Keratinocyte (primary cell): ENCODE measurements at regions not wholly inside any gene's neighbourhood (a gene's known extent, or its start where the extent isn't known, plus 50 kb on each side); places are given as distances from the start of the nearest gene placed in this dataset.

Experiments used
- EZH2 ChIP-seq: IDR thresholded peaks from one replicate; pipeline ENCODE4 v1.6.1; 2012; ENCODE audit warnings: inconsistent platforms, mild to moderate bottlenecking, low read length, moderate library complexity
- TF ChIP-seq, protein P1 (sequence below), 3 experiments: IDR thresholded peaks in 1 of 3; conservative IDR thresholded peaks in 1 of 3; optimal IDR thresholded peaks in 1 of 3; 2 replicates in 2 of 3; 3 replicates in 1 of 3; pipeline versions ENCODE3 to v1.5.1; 2011; ENCODE audit warnings: low read length in 3 of 3, mild to moderate bottlenecking in 3 of 3, moderate library complexity in 2 of 3, control low read depth in 1 of 3, inconsistent platforms in 1 of 3; ENCODE audit not compliant: insufficient read depth in 2 of 3; ENCODE audit errors: extremely low read depth in 1 of 3

DNA sequence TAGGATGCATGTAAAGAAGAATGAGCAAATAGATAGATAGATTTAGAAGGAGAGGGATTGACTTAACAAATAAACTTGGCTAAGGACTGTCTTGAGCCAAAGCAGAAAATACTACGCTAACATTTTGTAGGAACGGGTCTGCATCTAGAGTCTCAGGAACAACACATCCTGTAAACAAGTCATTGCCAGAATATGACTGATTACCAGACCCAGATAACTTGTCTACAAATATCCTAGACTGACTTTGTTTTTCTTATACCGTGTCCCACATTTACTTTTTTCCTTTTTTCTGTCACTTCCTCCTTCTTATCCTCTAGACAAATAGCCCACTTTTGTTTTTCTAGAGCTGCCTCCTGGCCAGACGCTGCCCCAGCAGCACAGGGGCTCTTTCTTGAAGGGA is 393.6 kb downstream of the PDGFC start:
- TF ChIP-seq, protein P1, sequence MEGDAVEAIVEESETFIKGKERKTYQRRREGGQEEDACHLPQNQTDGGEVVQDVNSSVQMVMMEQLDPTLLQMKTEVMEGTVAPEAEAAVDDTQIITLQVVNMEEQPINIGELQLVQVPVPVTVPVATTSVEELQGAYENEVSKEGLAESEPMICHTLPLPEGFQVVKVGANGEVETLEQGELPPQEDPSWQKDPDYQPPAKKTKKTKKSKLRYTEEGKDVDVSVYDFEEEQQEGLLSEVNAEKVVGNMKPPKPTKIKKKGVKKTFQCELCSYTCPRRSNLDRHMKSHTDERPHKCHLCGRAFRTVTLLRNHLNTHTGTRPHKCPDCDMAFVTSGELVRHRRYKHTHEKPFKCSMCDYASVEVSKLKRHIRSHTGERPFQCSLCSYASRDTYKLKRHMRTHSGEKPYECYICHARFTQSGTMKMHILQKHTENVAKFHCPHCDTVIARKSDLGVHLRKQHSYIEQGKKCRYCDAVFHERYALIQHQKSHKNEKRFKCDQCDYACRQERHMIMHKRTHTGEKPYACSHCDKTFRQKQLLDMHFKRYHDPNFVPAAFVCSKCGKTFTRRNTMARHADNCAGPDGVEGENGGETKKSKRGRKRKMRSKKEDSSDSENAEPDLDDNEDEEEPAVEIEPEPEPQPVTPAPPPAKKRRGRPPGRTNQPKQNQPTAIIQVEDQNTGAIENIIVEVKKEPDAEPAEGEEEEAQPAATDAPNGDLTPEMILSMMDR (optimal IDR thresholded peaks at IDR 0.05 in 1 of 3, IDR thresholded peaks at IDR 0.05 in 1 of 3, conservative IDR thresholded peaks at IDR 0.05 in 1 of 3; ENCODE audit: extremely low read depth in 1 of 3, insufficient read depth in 2 of 3, low read length in 3 of 3): no peak
- TF ChIP-seq EZH2: no peak
